WTC11 (cell line): ENCODE measurements at regions not wholly inside any gene's neighbourhood (a gene's known extent, or its start where the extent isn't known, plus 50 kb on each side); places are given as distances from the start of the nearest gene placed in this dataset.

Experiments
- CREB1 ChIP-seq: sonication (generic); formaldehyde crosslinking; IDR thresholded peaks from 2 replicates; pipeline ENCODE4 v1.8.0; 2023; ENCODE audit warnings: mild to moderate bottlenecking, missing genetic modification reagents
- CTCF ChIP-seq: fragments of 200-600 bp; IDR thresholded peaks from 2 replicates; pipeline ENCODE4 v1.8.0; 2022; ENCODE audit warnings: antibody characterized with exemption
- FOXJ3 ChIP-seq: sonication (generic); formaldehyde crosslinking; IDR thresholded peaks from 2 replicates; pipeline ENCODE4 v1.9.0; 2021; ENCODE audit warnings: missing genetic modification reagents, mild to moderate bottlenecking, borderline replicate concordance
- HMGXB4 ChIP-seq: sonication (generic); formaldehyde crosslinking; IDR thresholded peaks from 2 replicates; pipeline ENCODE4 v1.8.1; 2023; ENCODE audit warnings: mild to moderate bottlenecking, moderate library complexity, missing genetic modification reagents
- IRF2 ChIP-seq: sonication (generic); formaldehyde crosslinking; IDR thresholded peaks from 2 replicates; pipeline ENCODE4 v1.8.0; 2022; ENCODE audit warnings: low read depth, missing genetic modification reagents, borderline replicate concordance
- MAX ChIP-seq: sonication (generic); formaldehyde crosslinking; IDR thresholded peaks from 2 replicates; pipeline ENCODE4 v1.8.0; 2022; ENCODE audit warnings: mild to moderate bottlenecking, missing genetic modification reagents
- NR1H2 ChIP-seq: sonication (generic); formaldehyde crosslinking; IDR thresholded peaks from 2 replicates; pipeline ENCODE4 v1.9.0; 2021; ENCODE audit warnings: mild to moderate bottlenecking, moderate library complexity, missing genetic modification reagents
- NR3C1 ChIP-seq: sonication (generic); formaldehyde crosslinking; conservative IDR thresholded peaks from 2 replicates; pipeline ENCODE4 v1.8.1; 2023; ENCODE audit warnings: low read depth, mild to moderate bottlenecking, missing genetic modification reagents
- PRDM15 ChIP-seq: sonication (generic); formaldehyde crosslinking; IDR thresholded peaks from 2 replicates; pipeline ENCODE4 v1.8.0; 2022; ENCODE audit warnings: missing genetic modification reagents
- TP53 ChIP-seq: sonication (generic); formaldehyde crosslinking; IDR thresholded peaks from 2 replicates; pipeline ENCODE4 v1.8.1; 2023; ENCODE audit warnings: mild to moderate bottlenecking, missing genetic modification reagents
- USF2 ChIP-seq: sonication (generic); formaldehyde crosslinking; IDR thresholded peaks from 2 replicates; pipeline ENCODE4 v1.8.1; 2023; ENCODE audit warnings: mild to moderate bottlenecking, missing genetic modification reagents, moderate library complexity
- ZNF219 ChIP-seq: sonication (generic); formaldehyde crosslinking; IDR thresholded peaks from 2 replicates; pipeline ENCODE4 v1.8.0; 2023; ENCODE audit warnings: missing genetic modification reagents, mild to moderate bottlenecking, borderline replicate concordance

GRCh38 chr10:62573929-62574328 lies 199.8 kb downstream of the ZNF365 start:
- no peak for TF ChIP-seq CTCF
- no peak for TF ChIP-seq USF2 (CRISPR knock-in tag)
- no peak for TF ChIP-seq MAX (CRISPR knock-in tag)
- TF ChIP-seq ZNF219 (CRISPR knock-in tag), result no peak
- no peak for TF ChIP-seq PRDM15 (CRISPR knock-in tag)
- no peak for TF ChIP-seq NR3C1 (CRISPR knock-in tag)
- no peak for TF ChIP-seq HMGXB4
- no peak for TF ChIP-seq FOXJ3 (CRISPR knock-in tag)
- TF ChIP-seq IRF2, result no peak
- TF ChIP-seq NR1H2 (CRISPR knock-in tag), result no peak
- TF ChIP-seq CREB1, result no peak
- no peak for TF ChIP-seq TP53 (CRISPR knock-in tag)
